Vagina (tissue), 2 donors: ENCODE measurements at regions not wholly inside any gene's neighbourhood (a gene's known extent, or its start where the extent isn't known, plus 50 kb on each side); places are given as distances from the start of the nearest gene placed in this dataset.

ENCODE experiments used
- CTCF ChIP-seq, 3 experiments: fragments of 450-650 bp in 2 of 3; fragments of 200-600 bp in 1 of 3; sonication (generic) in 1 of 3; IDR thresholded peaks; one replicate each; pipeline ENCODE4 v1.5.1; 2017 to 2019; ENCODE audit warnings: antibody characterized with exemption in 3 of 3, mild to moderate bottlenecking in 2 of 3, moderate library complexity in 2 of 3
- POLR2A ChIP-seq, 2 donors: fragments of 450-650 bp; IDR thresholded peaks; one replicate each; pipeline ENCODE4 v1.6.1; 2017; ENCODE audit warnings: antibody characterized with exemption in 2 of 2, mild to moderate bottlenecking in 2 of 2, moderate library complexity in 2 of 2

- no peak for TF ChIP-seq CTCF (IDR thresholded peaks at IDR 0.05)
- no peak for TF ChIP-seq POLR2A (IDR thresholded peaks at IDR 0.05)
These were observed 69.9 kb upstream of the COG2 start for GRCh38 chr1:230572121-230573105.
